ENCODE measurements at regions not wholly inside any gene's neighbourhood (a gene's known extent, or its start where the extent isn't known, plus 50 kb on each side); places are given as distances from the start of the nearest gene placed in this dataset.

GRCh38 chr9:79115176-79115575 lies 456.6 kb upstream of the TLE4 start:
- Histone ChIP-seq H4K20me1 (replicated peaks in 1 of 2; ENCODE audit: control insufficient read depth in 1 of 2, insufficient read depth in 2 of 2, low read length in 2 of 2) (no peaks in the 10 kb centered on the region), H3K14ac (ENCODE audit: insufficient read length) (no peak overlapping the region), H3K23ac (ENCODE audit: insufficient read length) (no peak overlapping the region), H3K4me1 (replicated peaks in 1 of 4; ENCODE audit: control insufficient read depth in 3 of 4, insufficient read depth in 4 of 4, low read length in 3 of 4) (no peaks in the 10 kb centered on the region), H3K56ac (replicated peaks; ENCODE audit: insufficient read length, low read depth, low read length) (no peak overlapping the region), H2BK120ac (replicated peaks; ENCODE audit: low read depth, low read length) (no peak overlapping the region), H4K8ac (ENCODE audit: extremely low read depth, insufficient read depth, low read length) (no peak overlapping the region), H3K9ac (replicated peaks in 1 of 4; ENCODE audit: extremely low read depth in 1 of 4, low read depth in 3 of 4, low read length in 3 of 4) (no peak overlapping the region), H2AK5ac (ENCODE audit: low read depth, low read length) (no peak overlapping the region), H3K4me2 (ENCODE audit: insufficient read depth in 1 of 2, low read depth in 2 of 2, low read length in 2 of 2) (no peak overlapping the region), H3K4me3 (ENCODE audit: extremely low read depth in 1 of 4, insufficient read depth in 2 of 4, low read depth in 3 of 4, low read length in 4 of 4) (no peak overlapping the region), H3K27ac (ENCODE audit: low read depth, low read length) (no peak overlapping the region), H2BK15ac (ENCODE audit: low read length) (no peak overlapping the region), H3K23me2 (ENCODE audit: low read depth, low read length) (no peaks in the 10 kb centered on the region), H3K18ac (ENCODE audit: extremely low read depth, low read length) (no peak overlapping the region), H3K79me2 (ENCODE audit: control insufficient read depth in 1 of 2, insufficient read depth in 2 of 2, low read length in 2 of 2) (no peaks in the 10 kb centered on the region), H3K4ac (replicated peaks; ENCODE audit: insufficient read length, low read depth, low read length) (no peak overlapping the region), H3K9me3 (ENCODE audit: insufficient read depth in 2 of 2, low read depth in 1 of 2, low read length in 1 of 2) (no peaks in the 10 kb centered on the region), H2AFZ (ENCODE audit: low read length) (0 out of 2 replicates have a peak overlapping the region, but pooled peaks have one; percentile 19), H4K5ac (ENCODE audit: insufficient read length, low read depth, low read length) (no peak overlapping the region), H3K36me3 (ENCODE audit: control insufficient read depth in 2 of 4, insufficient read depth in 4 of 4, low read length in 3 of 4) (no peaks in the 10 kb centered on the region), H2BK12ac (ENCODE audit: low read depth, low read length) (no peak overlapping the region), H3K79me1 (ENCODE audit: low read depth, low read length) (no peaks in the 10 kb centered on the region), H3K27me3 (replicated peaks in 1 of 4; ENCODE audit: control insufficient read depth in 3 of 4, extremely low read depth in 1 of 4, insufficient read depth in 3 of 4, low read length in 3 of 4) (no peaks in the 10 kb centered on the region), H4K91ac (replicated peaks; ENCODE audit: insufficient read length, low read length) (no peak overlapping the region), H2BK5ac (ENCODE audit: low read depth, low read length) (no peak overlapping the region), H2BK20ac (ENCODE audit: low read length) (no peak overlapping the region)
- 89% methylated on average over 4 of the region's 4 CpGs; no CpG with 5 or more reads in 1 of the 2 experiments for WGBS, 2 experiments (ENCODE audit: extremely low coverage in 1 of 2, insufficient coverage in 1 of 2, insufficient read length in 1 of 2, insufficient replicate concordance in 2 of 2, low coverage in 1 of 2, low lambda C conversion rate in 2 of 2, missing lambda C conversion rate in 1 of 2)
- CTCF ChIA-PET (ENCODE audit: partially characterized antibody) = interaction anchor here (1.2 to 1.3 kb wide), 2 partner anchors 14 to 156 kb away, joined by 4 to 5 read pairs; no protein-coding TSS in a partner anchor
- FAIRE-seq = no peak
- POLR2A ChIA-PET (ENCODE audit: partially characterized antibody) = interaction anchor here (0.6 kb wide), 1 partner anchor 700 kb away, joined by 3 read pairs; no protein-coding TSS in a partner anchor
- no peak for DNase-seq (ENCODE audit: low read depth in 1 of 2, low spot score in 2 of 2)
- TF ChIP-seq KDM1A (IDR thresholded peaks at IDR 0.05; ENCODE audit: borderline replicate concordance, low read length) (no peak), USF2 (IDR thresholded peaks at IDR 0.05; ENCODE audit: low read length) (no peak)
